HG03095 (cell line): ENCODE measurements at regions not wholly inside any gene's neighbourhood (a gene's known extent, or its start where the extent isn't known, plus 50 kb on each side); places are given as distances from the start of the nearest gene placed in this dataset.

Experiments used
- ATAC-seq: cut with Tn5 transposase; IDR thresholded peaks from one replicate; pipeline ENCODE4 v1.9.1; 2021; ENCODE audit warnings: moderate library complexity; ENCODE audit not compliant: unreplicated experiment

- ATAC-seq, result peak; percentile 88
These were observed 151.5 kb upstream of the PKDCC start for GRCh38 chr2:41896186-41896846.

GRCh38 chr2:41899189-41899588 is 148.6 kb upstream of the PKDCC start:
- ATAC-seq, result no peak

DNA sequence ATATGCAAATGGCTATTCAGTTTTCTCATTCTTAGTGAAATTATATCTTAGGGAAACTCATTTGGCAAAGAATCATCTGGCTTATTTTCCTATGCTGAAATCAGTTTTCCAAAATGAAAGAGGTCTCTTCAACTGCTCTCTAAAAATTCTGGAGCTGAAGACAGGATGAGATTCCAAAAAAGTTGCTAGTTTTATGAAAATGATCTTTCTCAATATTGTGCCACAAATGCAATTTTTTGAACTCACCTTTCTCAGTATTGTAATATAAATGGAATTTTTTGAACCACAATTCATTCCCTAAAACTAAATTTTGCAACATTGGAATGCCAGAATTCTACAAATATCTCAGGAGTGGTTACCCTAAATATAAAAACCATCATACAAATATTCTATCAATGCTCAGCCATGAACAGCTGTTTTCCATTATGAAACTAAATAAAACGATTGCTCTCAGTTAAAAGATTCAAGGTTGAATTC is 147.7 kb upstream of the PKDCC start:
- ATAC-seq, result no peak

GRCh38 chr2:41902897-41903296 is 144.9 kb upstream of the PKDCC start:
- ATAC-seq, result no peak

DNA sequence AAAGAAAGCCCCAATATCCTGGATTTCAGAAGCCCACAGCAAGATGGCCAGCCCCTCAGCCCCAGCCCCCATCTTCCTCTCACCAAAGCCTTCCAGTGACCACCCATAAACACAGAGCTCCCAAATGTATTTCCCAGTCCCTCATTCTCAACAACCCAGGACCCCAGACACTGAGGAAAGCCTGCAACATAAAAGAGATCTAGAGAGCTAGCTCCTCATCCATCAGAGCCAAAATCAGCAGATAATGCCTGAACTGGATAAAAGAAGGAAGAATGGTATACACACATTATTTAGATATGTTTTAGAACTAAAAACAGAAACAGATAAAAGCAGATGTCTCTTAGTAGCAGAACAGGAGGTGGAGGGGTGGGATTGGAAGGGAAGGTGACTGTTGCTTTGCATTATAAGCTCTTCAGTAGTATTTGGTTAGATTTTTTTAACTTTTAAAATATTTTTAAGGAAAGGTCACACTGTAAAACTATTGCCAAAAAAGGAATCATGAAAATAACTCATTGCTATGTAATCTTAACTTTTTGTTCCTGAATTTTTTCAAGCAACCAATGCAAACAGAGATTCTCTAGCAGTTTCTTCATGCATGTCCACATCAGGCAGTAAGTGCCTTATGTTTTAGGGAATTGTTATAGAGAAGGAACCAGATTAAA is 144.2 kb upstream of the PKDCC start:
- no peak for ATAC-seq

GRCh38 chr2:41904459-41904858 is 143.4 kb upstream of the PKDCC start:
- ATAC-seq, result no peak

DNA sequence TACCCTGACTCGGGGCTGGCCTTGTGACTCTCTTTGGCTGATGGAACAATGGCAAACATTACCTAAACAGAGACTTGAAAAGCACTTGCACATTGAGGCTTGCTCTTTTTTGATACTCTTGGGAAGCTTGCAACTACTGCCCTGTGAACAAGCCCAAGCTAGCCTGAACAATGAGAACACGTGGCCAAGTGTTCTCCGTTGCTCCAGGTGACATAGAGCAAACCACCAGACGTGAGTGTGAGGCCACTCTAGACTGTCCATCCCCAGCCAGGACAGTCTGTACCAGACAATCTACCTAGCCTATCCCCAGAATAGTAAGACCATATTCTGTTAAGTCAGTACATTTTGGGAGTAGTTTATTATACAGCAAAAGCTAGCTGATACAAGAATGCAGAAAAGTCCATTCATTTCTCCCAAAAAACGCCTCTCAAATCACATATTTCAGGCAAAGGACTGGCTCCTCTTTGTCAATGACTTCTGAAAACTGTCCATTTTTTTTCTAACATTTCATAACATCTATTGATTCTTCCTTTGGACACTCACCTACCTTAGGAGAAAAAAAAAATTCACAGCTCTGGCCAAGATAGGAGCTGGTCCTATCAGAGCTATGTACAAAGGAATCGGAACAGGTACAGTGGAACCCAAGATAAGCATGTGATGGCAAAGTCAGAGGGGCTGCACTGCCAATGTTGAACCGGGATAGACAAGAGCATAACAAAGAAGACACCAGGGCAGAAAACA is 142.1 kb upstream of the PKDCC start:
- no peak for ATAC-seq

DNA sequence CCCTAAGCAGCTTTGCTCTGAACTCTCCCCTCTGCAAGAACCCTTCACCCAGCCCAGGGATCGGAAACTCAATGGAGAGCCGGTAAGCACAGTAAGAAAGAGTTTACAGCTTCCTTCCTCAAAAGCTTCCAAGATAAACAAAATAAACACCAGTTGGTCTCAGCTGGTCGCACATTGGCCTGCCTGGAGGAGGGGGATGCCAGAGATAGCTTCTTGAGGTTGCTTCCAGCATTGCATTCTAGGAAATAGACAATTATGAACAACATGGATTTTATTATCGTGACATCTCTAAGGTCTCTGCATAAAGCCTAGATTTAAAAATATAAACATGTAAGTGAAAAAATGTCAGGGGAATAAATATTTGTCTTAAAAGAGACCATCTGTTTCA is 141.5 kb upstream of the PKDCC start:
- ATAC-seq, result no peak

- no peak for ATAC-seq
These were observed 140.7 kb upstream of the PKDCC start for GRCh38 chr2:41907141-41907540.

DNA sequence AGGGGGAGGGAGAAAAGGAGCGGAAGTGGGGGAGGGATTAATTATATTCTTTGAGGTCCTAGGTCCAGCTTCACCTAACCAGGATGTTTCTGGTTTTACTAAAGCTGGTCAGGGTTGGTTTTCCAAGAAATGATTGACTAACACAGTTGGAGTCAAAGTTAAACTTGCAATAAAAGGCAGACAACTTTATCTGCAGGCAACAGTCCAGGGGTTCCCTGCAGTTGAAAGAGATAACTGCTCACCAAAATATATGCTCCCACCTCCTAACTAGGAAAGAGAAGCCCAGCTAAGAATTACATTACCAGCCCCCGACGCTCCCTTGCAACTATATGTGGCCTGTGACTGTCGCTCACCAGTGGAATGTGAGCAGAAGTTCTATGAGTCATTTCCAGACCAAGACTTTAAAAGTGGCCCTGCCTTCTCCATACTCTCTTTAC is 140.0 kb upstream of the PKDCC start:
- ATAC-seq, result no peak

GRCh38 chr2:41908349-41908748 is 139.5 kb upstream of the PKDCC start:
- ATAC-seq, result no peak

DNA sequence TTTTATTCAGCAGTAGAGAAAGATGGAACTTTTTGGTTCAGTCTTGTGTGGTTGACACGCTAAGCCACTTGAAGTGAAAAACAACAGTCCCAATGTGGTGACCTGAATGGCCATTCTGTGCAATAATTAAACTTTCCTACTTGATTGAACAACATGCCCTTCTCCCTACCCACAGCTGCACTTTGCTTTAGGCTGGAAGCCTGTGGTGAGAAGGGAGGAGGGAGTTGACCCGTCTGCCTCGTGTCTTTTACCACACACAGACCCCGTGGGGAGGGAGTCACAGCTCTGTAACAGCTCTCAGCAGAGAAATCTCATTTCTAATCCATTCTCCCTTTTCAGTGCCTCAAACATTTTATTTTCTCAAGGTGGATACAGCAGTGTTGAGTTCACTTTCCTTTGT is 138.2 kb upstream of the PKDCC start:
- no peak for ATAC-seq

DNA sequence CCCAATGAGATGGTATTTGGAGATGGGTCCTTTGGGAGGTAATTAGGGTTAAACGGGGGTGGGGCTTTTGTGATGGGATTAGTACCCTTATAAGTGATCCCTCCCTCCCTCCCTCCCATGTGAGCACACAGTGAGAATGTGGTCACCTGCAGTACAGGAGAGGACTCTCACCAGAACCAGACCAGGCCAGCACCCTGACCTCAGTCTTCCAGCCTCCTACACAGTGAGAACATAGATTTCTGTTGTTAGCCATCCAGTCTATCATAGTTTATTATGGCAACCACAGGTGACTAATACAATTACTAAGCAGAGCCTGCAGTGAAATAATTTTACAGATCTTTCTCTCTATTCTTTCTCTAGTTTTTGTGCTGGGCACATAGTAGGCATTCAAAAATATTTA is 137.7 kb upstream of the PKDCC start:
- no peak for ATAC-seq

GRCh38 chr2:41911033-41911432 is 136.8 kb upstream of the PKDCC start:
- no peak for ATAC-seq

GRCh38 chr2:41912337-41912736 is 135.5 kb upstream of the PKDCC start:
- ATAC-seq, result no peak

- ATAC-seq, result no peak
These were observed 135.0 kb upstream of the PKDCC start for GRCh38 chr2:41912776-41913175.

- no peak for ATAC-seq
These were observed 134.5 kb upstream of the PKDCC start for GRCh38 chr2:41913311-41913710.

GRCh38 chr2:41913921-41914609 is 133.8 kb upstream of the PKDCC start:
- no peak for ATAC-seq

DNA sequence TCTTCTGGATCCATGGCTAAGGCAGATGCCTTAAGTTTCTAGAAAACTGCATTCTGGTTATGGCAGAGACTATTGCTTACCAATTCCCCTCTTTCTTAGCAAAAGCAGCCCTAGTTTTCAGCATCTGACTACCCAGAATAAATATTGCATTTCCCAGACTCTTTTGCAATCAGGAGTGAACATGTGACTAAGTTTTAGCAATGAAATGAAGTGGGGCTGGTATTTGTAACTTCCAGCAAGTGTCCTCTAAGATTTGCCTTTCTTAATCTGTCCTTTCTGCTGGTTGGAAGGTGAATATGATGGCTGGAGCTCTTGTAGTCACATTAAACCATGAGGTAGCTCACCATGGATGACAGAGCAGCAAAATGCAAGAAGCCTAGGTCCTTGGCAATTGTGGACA is 132.9 kb upstream of the PKDCC start:
- ATAC-seq, result no peak

- no peak for ATAC-seq
These were observed 131.6 kb upstream of the PKDCC start for GRCh38 chr2:41916177-41916576.

- no peak for ATAC-seq
These were observed 130.2 kb upstream of the PKDCC start for GRCh38 chr2:41917587-41917986.
